Neural cell (in vitro differentiated cells): ENCODE measurements at regions not wholly inside any gene's neighbourhood (a gene's known extent, or its start where the extent isn't known, plus 50 kb on each side); places are given as distances from the start of the nearest gene placed in this dataset.

Experiments used
- CTCF ChIP-seq: fragments of 450-650 bp; IDR thresholded peaks from 2 replicates; pipeline ENCODE4 v1.5.1; 2014; ENCODE audit warnings: antibody characterized with exemption, mild to moderate bottlenecking, moderate library complexity; ENCODE audit not compliant: poor library complexity, severe bottlenecking
- EP300 ChIP-seq: fragments of 450-650 bp; conservative IDR thresholded peaks from 2 replicates; pipeline ENCODE4 v1.6.1; 2014; ENCODE audit warnings: antibody characterized with exemption, mild to moderate bottlenecking, moderate library complexity; ENCODE audit not compliant: poor library complexity, severe bottlenecking
- EZH2 ChIP-seq: fragments of 200-600, 300-800 bp; shearing (Covaris generic), sonication (generic); IDR thresholded peaks from 2 replicates; pipeline ENCODE4 v1.6.1; 2014; ENCODE audit warnings: antibody characterized with exemption, low read length, borderline replicate concordance, mild to moderate bottlenecking; ENCODE audit not compliant: insufficient read depth, poor library complexity, severe bottlenecking
- MXI1 ChIP-seq: fragments of 450-650 bp; conservative IDR thresholded peaks from 2 replicates; pipeline ENCODE4 v1.6.1; 2014; ENCODE audit warnings: antibody characterized with exemption, mild to moderate bottlenecking; ENCODE audit not compliant: poor library complexity, severe bottlenecking
- POLR2AphosphoS5 ChIP-seq: IDR thresholded peaks from 2 replicates; pipeline ENCODE4 v1.6.1; 2012
- RAD21 ChIP-seq: fragments of 450-650 bp; conservative IDR thresholded peaks from 2 replicates; pipeline ENCODE4 v1.6.1; 2014; ENCODE audit warnings: antibody characterized with exemption, mild to moderate bottlenecking, moderate library complexity
- REST ChIP-seq: IDR thresholded peaks from 2 replicates; pipeline ENCODE4 v1.6.1; 2012; ENCODE audit warnings: borderline replicate concordance
- SMC3 ChIP-seq: fragments of 450-650 bp; conservative IDR thresholded peaks from 2 replicates; pipeline ENCODE4 v1.6.1; 2014; ENCODE audit warnings: antibody characterized with exemption, mild to moderate bottlenecking, moderate library complexity; ENCODE audit not compliant: poor library complexity
- TAF1 ChIP-seq: IDR thresholded peaks from 2 replicates; pipeline ENCODE4 v1.6.1; 2012; ENCODE audit warnings: low read depth

GRCh38 chr21:15224346-15225086 is 159.7 kb upstream of the NRIP1 start:
- TF ChIP-seq CTCF (no peak), REST (no peak), RAD21 (no peak), MXI1 (no peak), TAF1 (no peak), EZH2 (no peak), SMC3 (no peak), EP300 (no peak), POLR2AphosphoS5 (no peak)
